OCI-LY7 (cell line): ENCODE measurements at regions not wholly inside any gene's neighbourhood (a gene's known extent, or its start where the extent isn't known, plus 50 kb on each side); places are given as distances from the start of the nearest gene placed in this dataset.

Source experiments
- BruUV-seq: library from RNA; stranded (reverse); fragments of 400-500 nt; replicated peaks from 2 replicates; lab custom pipeline; 2021; lab: Mats Ljungman, UMichigan
- CTCF ChIA-PET: fragments of 300-600 bp; sonication (Branson Sonifier 250); formaldehyde crosslinking; loops from one replicate; lab custom pipeline; 2022; ENCODE audit warnings: antibody characterized with exemption; ENCODE audit not compliant: unreplicated experiment; lab: Charles Lee
- POLR2A ChIA-PET: fragments of 300-600 bp; sonication (Branson Sonifier 250); formaldehyde crosslinking; loops from one replicate; lab custom pipeline; 2022; ENCODE audit warnings: antibody characterized with exemption; lab: Charles Lee
- DNase-seq: peaks from one replicate; pipeline ENCODE4 v3.0.0-alpha.2; 2015; ENCODE audit warnings: low spot score
- H2AFZ ChIP-seq: fragments of 200-600 bp; sonication (generic), shearing (Covaris generic); 2 replicates; pipeline ENCODE4 v1.6.1; 2014; ENCODE audit warnings: mild to moderate bottlenecking, antibody characterized with exemption, low read length, moderate library complexity
- H3K27ac ChIP-seq: fragments of 200-600 bp; sonication (generic); 2 replicates; pipeline ENCODE4 v1.5.1; 2014; ENCODE audit warnings: mixed run types, low read depth, mild to moderate bottlenecking, moderate library complexity, low read length, inconsistent platforms; ENCODE audit not compliant: poor library complexity, severe bottlenecking
- H3K36me3 ChIP-seq: fragments of 200-600 bp; sonication (generic); 2 replicates; pipeline ENCODE4 v1.6.1; 2014; ENCODE audit warnings: mild to moderate bottlenecking, antibody characterized with exemption, low read length, moderate library complexity, mixed read lengths; ENCODE audit not compliant: insufficient read depth
- H3K4me1 ChIP-seq: fragments of 200-600 bp; sonication (generic); 2 replicates; pipeline ENCODE4 v1.5.1; 2014; ENCODE audit warnings: mild to moderate bottlenecking, low read length; ENCODE audit not compliant: insufficient read depth, poor library complexity, severe bottlenecking
- H3K4me2 ChIP-seq: fragments of 200-600 bp; sonication (generic); 2 replicates; pipeline ENCODE4 v1.6.1; 2014; ENCODE audit warnings: mild to moderate bottlenecking, low read length
- H3K4me3 ChIP-seq: fragments of 200-600 bp; sonication (generic); 2 replicates; pipeline ENCODE4 v1.5.1; 2014; ENCODE audit warnings: mild to moderate bottlenecking, low read depth, low read length; ENCODE audit not compliant: poor library complexity, severe bottlenecking
- H3K79me2 ChIP-seq: fragments of 200-600 bp; sonication (generic); 2 replicates; pipeline ENCODE4 v1.6.1; 2016; ENCODE audit warnings: low read depth, mild to moderate bottlenecking, low read length, moderate library complexity, mixed read lengths; ENCODE audit not compliant: insufficient read depth
- H3K9me2 ChIP-seq: fragments of 200-600 bp; sonication (generic); 2 replicates; pipeline ENCODE4 v1.6.1; 2016; ENCODE audit warnings: mild to moderate bottlenecking, low read length, mixed read lengths; ENCODE audit not compliant: insufficient read depth
- H3K9me3 ChIP-seq: fragments of 200-600 bp; sonication (generic); 2 replicates; pipeline ENCODE4 v1.6.1; 2014; ENCODE audit warnings: mild to moderate bottlenecking, mixed run types, low read length, mixed read lengths
- H4K20me1 ChIP-seq: fragments of 200-600 bp; sonication (generic); 2 replicates; pipeline ENCODE4 v1.6.1; 2014; ENCODE audit warnings: mild to moderate bottlenecking, antibody characterized with exemption, low read length, moderate library complexity, mixed read lengths; ENCODE audit not compliant: insufficient read depth
- EZH2phosphoT487 ChIP-seq: fragments of 200-600 bp; sonication (generic); IDR thresholded peaks from 2 replicates; pipeline ENCODE4 v1.6.1; 2018; ENCODE audit warnings: low read depth, borderline replicate concordance, mild to moderate bottlenecking, mixed run types, antibody characterized with exemption, low read length, moderate library complexity, mixed read lengths
- intact Hi-C: fragments of 100-400 bp; cut with micrococcal nuclease; formaldehyde crosslinking; loops from one replicate; pipeline ENCODE4 v1.10.0; 2022; ENCODE audit not compliant: unreplicated experiment
- TF ChIP-seq, protein P1 (sequence below): fragments of 200-600 bp; sonication (generic); conservative IDR thresholded peaks from 2 replicates; pipeline ENCODE4 v1.5.1; 2014; ENCODE audit warnings: mild to moderate bottlenecking, antibody characterized with exemption, low read length, moderate library complexity, mixed read lengths

DNA sequence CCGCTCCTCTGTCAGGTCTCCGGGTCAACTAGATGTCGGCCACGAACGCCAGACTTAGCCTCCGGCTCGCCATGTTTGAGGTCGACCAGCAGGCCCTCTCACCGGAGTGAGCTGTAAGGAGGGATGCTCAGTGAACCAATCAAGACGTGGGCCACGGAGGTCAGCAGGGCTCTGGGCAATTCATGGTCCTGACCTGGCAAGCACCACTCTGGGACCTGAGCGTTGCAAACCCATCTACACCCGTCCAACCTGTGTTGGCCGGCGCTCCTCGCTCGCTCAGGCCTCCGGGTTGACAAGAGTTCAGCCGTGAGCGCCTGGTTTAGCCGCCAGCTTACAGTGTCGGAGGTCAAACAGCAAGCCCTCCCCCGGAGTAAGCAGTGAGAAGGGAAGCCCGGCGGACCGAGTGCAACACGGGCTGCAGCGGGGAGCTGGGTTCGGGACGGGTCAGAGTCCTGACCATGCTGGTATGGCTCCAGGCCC, 1361.9 kb downstream of the UQCRFS1 start:
- no peak overlapping the region for H2AFZ ChIP-seq
- no peak overlapping the region for H3K4me2 ChIP-seq
- CTCF ChIA-PET = no interaction called here
- TF ChIP-seq EZH2phosphoT487 = no peak
- TF ChIP-seq, protein P1, sequence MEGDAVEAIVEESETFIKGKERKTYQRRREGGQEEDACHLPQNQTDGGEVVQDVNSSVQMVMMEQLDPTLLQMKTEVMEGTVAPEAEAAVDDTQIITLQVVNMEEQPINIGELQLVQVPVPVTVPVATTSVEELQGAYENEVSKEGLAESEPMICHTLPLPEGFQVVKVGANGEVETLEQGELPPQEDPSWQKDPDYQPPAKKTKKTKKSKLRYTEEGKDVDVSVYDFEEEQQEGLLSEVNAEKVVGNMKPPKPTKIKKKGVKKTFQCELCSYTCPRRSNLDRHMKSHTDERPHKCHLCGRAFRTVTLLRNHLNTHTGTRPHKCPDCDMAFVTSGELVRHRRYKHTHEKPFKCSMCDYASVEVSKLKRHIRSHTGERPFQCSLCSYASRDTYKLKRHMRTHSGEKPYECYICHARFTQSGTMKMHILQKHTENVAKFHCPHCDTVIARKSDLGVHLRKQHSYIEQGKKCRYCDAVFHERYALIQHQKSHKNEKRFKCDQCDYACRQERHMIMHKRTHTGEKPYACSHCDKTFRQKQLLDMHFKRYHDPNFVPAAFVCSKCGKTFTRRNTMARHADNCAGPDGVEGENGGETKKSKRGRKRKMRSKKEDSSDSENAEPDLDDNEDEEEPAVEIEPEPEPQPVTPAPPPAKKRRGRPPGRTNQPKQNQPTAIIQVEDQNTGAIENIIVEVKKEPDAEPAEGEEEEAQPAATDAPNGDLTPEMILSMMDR = no peak
- POLR2A ChIA-PET = no interaction called here
- H3K9me3 ChIP-seq = no peaks in the 10 kb centered on the region
- H3K79me2 ChIP-seq = no peaks in the 10 kb centered on the region
- intact Hi-C loops = no loop called here
- no peaks in the 10 kb centered on the region for H4K20me1 ChIP-seq
- no peaks in the 10 kb centered on the region for H3K36me3 ChIP-seq
- H3K4me3 ChIP-seq = no peak overlapping the region
- DNase-seq = no peak
- no peaks in the 10 kb centered on the region for H3K4me1 ChIP-seq
- H3K27ac ChIP-seq = no peak overlapping the region
- no peaks in the 10 kb centered on the region for H3K9me2 ChIP-seq
- BruUV-seq = no TSS peak

DNA sequence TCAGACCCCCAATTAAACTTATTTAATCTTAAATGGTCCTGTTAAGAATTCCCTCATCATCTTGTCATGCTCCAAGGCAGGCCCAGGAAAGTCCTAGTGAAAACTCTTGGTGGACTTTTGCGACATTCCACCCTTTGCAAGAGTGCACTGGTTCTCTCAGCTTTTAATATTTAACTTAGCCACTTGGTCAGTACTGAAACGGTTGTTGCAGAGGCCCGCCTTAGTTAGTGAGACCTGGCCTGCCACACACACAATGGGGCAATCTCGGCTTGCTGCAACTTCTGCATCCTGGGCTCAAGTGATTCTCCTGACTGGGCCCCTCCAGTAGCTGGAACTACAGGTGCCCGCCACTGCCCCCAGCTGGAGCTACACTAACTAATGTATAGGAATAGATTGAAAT, 1366.0 kb downstream of the UQCRFS1 start:
- intact Hi-C loops = no loop called here
- DNase-seq = no peak
- POLR2A ChIA-PET = no interaction called here
- Histone ChIP-seq H3K9me2 (no peaks in the 10 kb centered on the region), H3K27ac (no peak overlapping the region), H3K4me3 (no peak overlapping the region), H2AFZ (no peak overlapping the region), H3K36me3 (no peaks in the 10 kb centered on the region), H4K20me1 (no peaks in the 10 kb centered on the region), H3K4me2 (no peak overlapping the region), H3K4me1 (no peaks in the 10 kb centered on the region), H3K79me2 (no peaks in the 10 kb centered on the region), H3K9me3 (no peaks in the 10 kb centered on the region)
- no peak for TF ChIP-seq EZH2phosphoT487
- TF ChIP-seq, protein P1 = no peak
- CTCF ChIA-PET = no interaction called here
- no TSS peak for BruUV-seq

DNA sequence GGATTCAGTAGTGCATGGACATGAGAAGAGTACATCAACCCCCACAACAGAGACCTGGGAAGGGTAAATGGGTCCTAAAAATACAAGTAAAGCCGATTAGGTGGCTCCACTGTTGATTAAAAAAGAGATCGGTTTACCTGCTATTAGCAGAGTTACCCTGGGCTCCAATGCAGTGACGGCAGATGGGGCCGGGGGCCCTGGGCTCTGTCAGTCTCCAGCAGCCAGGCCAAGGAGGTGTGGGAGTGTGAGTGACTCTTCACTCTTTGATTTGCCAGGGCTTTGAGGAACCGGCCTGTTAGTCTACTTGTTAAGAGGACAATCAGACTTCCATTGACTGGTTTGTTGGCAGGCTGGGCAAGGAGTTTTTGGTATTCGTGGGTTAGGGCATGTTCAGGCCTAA, 1368.7 kb downstream of the UQCRFS1 start:
- TF ChIP-seq, protein P1 = no peak
- no peak for TF ChIP-seq EZH2phosphoT487
- Histone ChIP-seq H3K27ac (no peak overlapping the region), H2AFZ (no peak overlapping the region), H3K79me2 (no peaks in the 10 kb centered on the region), H3K4me3 (no peak overlapping the region), H3K36me3 (no peaks in the 10 kb centered on the region), H3K4me1 (no peaks in the 10 kb centered on the region), H3K4me2 (no peak overlapping the region), H3K9me3 (no peaks in the 10 kb centered on the region), H4K20me1 (no peaks in the 10 kb centered on the region), H3K9me2 (no peaks in the 10 kb centered on the region)
- intact Hi-C loops = no loop called here
- BruUV-seq = no TSS peak
- CTCF ChIA-PET = no interaction called here
- no peak for DNase-seq
- POLR2A ChIA-PET = no interaction called here
